ENCODE measurements at regions not wholly inside any gene's neighbourhood (a gene's known extent, or its start where the extent isn't known, plus 50 kb on each side); places are given as distances from the start of the nearest gene placed in this dataset.

- no peak overlapping the region for H3K4me3 Mint-ChIP-seq (ENCODE audit: unreplicated experiment)
- no peak for DNase-seq
- no peaks in the 10 kb centered on the region for H3K36me3 Mint-ChIP-seq (ENCODE audit: unreplicated experiment)
- TF ChIP-seq CTCF (IDR thresholded peaks at IDR 0.05; ENCODE audit: partially characterized antibody, unreplicated experiment): no peak
- H3K27me3 Mint-ChIP-seq (ENCODE audit: unreplicated experiment): no peaks in the 10 kb centered on the region
- peaks cover 3% of the 10 kb centered on the region for H3K9me3 Mint-ChIP-seq (ENCODE audit: unreplicated experiment)
- H3K4me1 Mint-ChIP-seq (ENCODE audit: low read depth, unreplicated experiment): no peaks in the 10 kb centered on the region
- no peak overlapping the region for H3K27ac Mint-ChIP-seq (ENCODE audit: unreplicated experiment)
These were observed 189.9 kb upstream of the GMDS start for GRCh38 chr6:2435323-2435722.

GRCh38 chr6:2434912-2435311, 189.5 kb upstream of the GMDS start:
- Mint-ChIP-seq H3K9me3 (ENCODE audit: unreplicated experiment) (peaks cover 3% of the 10 kb centered on the region), H3K4me3 (ENCODE audit: unreplicated experiment) (no peak overlapping the region), H3K27ac (ENCODE audit: unreplicated experiment) (no peak overlapping the region), H3K4me1 (ENCODE audit: low read depth, unreplicated experiment) (no peaks in the 10 kb centered on the region), H3K36me3 (ENCODE audit: unreplicated experiment) (no peaks in the 10 kb centered on the region), H3K27me3 (ENCODE audit: unreplicated experiment) (no peaks in the 10 kb centered on the region)
- no peak for DNase-seq
- TF ChIP-seq CTCF (IDR thresholded peaks at IDR 0.05; ENCODE audit: partially characterized antibody, unreplicated experiment): no peak

GRCh38 chr6:2434116-2434515, 188.7 kb upstream of the GMDS start:
- no peak overlapping the region for H3K4me3 Mint-ChIP-seq (ENCODE audit: unreplicated experiment)
- no peak for DNase-seq
- no peaks in the 10 kb centered on the region for H3K27me3 Mint-ChIP-seq (ENCODE audit: unreplicated experiment)
- TF ChIP-seq CTCF (IDR thresholded peaks at IDR 0.05; ENCODE audit: partially characterized antibody, unreplicated experiment): no peak
- no peak overlapping the region for H3K27ac Mint-ChIP-seq (ENCODE audit: unreplicated experiment)
- H3K4me1 Mint-ChIP-seq (ENCODE audit: low read depth, unreplicated experiment): no peaks in the 10 kb centered on the region
- H3K9me3 Mint-ChIP-seq (ENCODE audit: unreplicated experiment): peaks cover 3% of the 10 kb centered on the region
- H3K36me3 Mint-ChIP-seq (ENCODE audit: unreplicated experiment): no peaks in the 10 kb centered on the region

GRCh38 chr6:2433711-2434110, 188.3 kb upstream of the GMDS start:
- Mint-ChIP-seq H3K9me3 (ENCODE audit: unreplicated experiment) (peaks cover 3% of the 10 kb centered on the region), H3K4me1 (ENCODE audit: low read depth, unreplicated experiment) (no peaks in the 10 kb centered on the region), H3K36me3 (ENCODE audit: unreplicated experiment) (no peaks in the 10 kb centered on the region), H3K27me3 (ENCODE audit: unreplicated experiment) (no peaks in the 10 kb centered on the region), H3K4me3 (ENCODE audit: unreplicated experiment) (no peak overlapping the region), H3K27ac (ENCODE audit: unreplicated experiment) (no peak overlapping the region)
- TF ChIP-seq CTCF (IDR thresholded peaks at IDR 0.05; ENCODE audit: partially characterized antibody, unreplicated experiment): no peak
- no peak for DNase-seq

- no peak overlapping the region for H3K4me3 Mint-ChIP-seq (ENCODE audit: unreplicated experiment)
- peaks cover 3% of the 10 kb centered on the region for H3K9me3 Mint-ChIP-seq (ENCODE audit: unreplicated experiment)
These were observed 187.9 kb upstream of the GMDS start for GRCh38 chr6:2433266-2433665.

More at GRCh38 chr6:2433266-2433665, 187.9 kb upstream of the GMDS start:
- no peaks in the 10 kb centered on the region for H3K4me1 Mint-ChIP-seq (ENCODE audit: low read depth, unreplicated experiment)
- no peak for TF ChIP-seq CTCF (IDR thresholded peaks at IDR 0.05; ENCODE audit: partially characterized antibody, unreplicated experiment)
- no peak overlapping the region for H3K27ac Mint-ChIP-seq (ENCODE audit: unreplicated experiment)
- no peaks in the 10 kb centered on the region for H3K36me3 Mint-ChIP-seq (ENCODE audit: unreplicated experiment)
- no peaks in the 10 kb centered on the region for H3K27me3 Mint-ChIP-seq (ENCODE audit: unreplicated experiment)
- DNase-seq: no peak
